Activated CD4-positive, alpha-beta T cell treated with anti-CD3 and anti-CD28 coated beads for 36 hours (primary cell): ENCODE measurements at regions not wholly inside any gene's neighbourhood (a gene's known extent, or its start where the extent isn't known, plus 50 kb on each side); places are given as distances from the start of the nearest gene placed in this dataset.
"Not testable (repeated sequence)": the region's sequence is repeated elsewhere in the genome, so short reads cannot be mapped to it uniquely, and the experiment has no call there.

ENCODE experiments used
- ATAC-seq: fragments of 200-7000 bp; cut with Tn5 transposase; one replicate; pipeline ENCODE4 v1.10.0; 2021; ENCODE audit warnings: mild to moderate bottlenecking, moderate library complexity
- CTCF ChIA-PET: fragments of 350-600 bp; sonication (Branson Sonifier 250); formaldehyde crosslinking; loops from one replicate; lab custom pipeline; 2021; ENCODE audit warnings: antibody characterized with exemption; lab: Charles Lee
- POLR2A ChIA-PET: fragments of 350-600 bp; sonication (Branson Sonifier 250); formaldehyde crosslinking; loops from one replicate; lab custom pipeline; 2021; ENCODE audit warnings: antibody characterized with exemption, inconsistent platforms; lab: Charles Lee
- DNase-seq: peaks from one replicate; pipeline ENCODE4 v3.0.0-alpha.2; 2020
- H3K27ac Mint-ChIP-seq: one replicate; pipeline ENCODE4 v1.8.0; 2021; ENCODE audit warnings: mixed read lengths
- H3K27me3 Mint-ChIP-seq: one replicate; pipeline ENCODE4 v1.8.0; 2021; ENCODE audit warnings: mixed read lengths
- H3K36me3 Mint-ChIP-seq: one replicate; pipeline ENCODE4 v1.8.0; 2021; ENCODE audit warnings: low read depth, mixed read lengths
- H3K4me1 Mint-ChIP-seq: one replicate; pipeline ENCODE4 v1.8.0; 2021; ENCODE audit warnings: mixed read lengths
- H3K4me3 Mint-ChIP-seq: one replicate; pipeline ENCODE4 v1.8.0; 2021; ENCODE audit warnings: mild to moderate bottlenecking, moderate library complexity, mixed read lengths
- H3K9me3 Mint-ChIP-seq: one replicate; pipeline ENCODE4 v1.8.0; 2021; ENCODE audit warnings: low read depth, mixed read lengths
- intact Hi-C, 2 experiments: fragments of 100-400 bp; cut with DNase I in 1 of 2; cut with micrococcal nuclease in 1 of 2; formaldehyde crosslinking; loops; one replicate each; pipeline versions ENCODE4 v1.14.2 to v1.15.1; 2022 to 2024; cut with DNase I, micrococcal nuclease

- Mint-ChIP-seq H3K27ac (no peak overlapping the region), H3K36me3 (no peaks in the 10 kb centered on the region), H3K9me3 (no peaks in the 10 kb centered on the region), H3K4me1 (no peaks in the 10 kb centered on the region), H3K27me3 (peaks cover 3% of the 10 kb centered on the region), H3K4me3 (no peak overlapping the region)
- ChIA-PET CTCF (no interaction called here), POLR2A (no interaction called here)
- DNase-seq: no peak
- intact Hi-C loops: no loop called here
- ATAC-seq: no peak
Observed at GRCh38 chr10:80784695-80785094, 247.0 kb downstream of the SH2D4B start.

- Mint-ChIP-seq H3K27ac (no peak overlapping the region), H3K27me3 (peaks cover 3% of the 10 kb centered on the region)
- POLR2A ChIA-PET: no interaction called here
Observed at GRCh38 chr10:80786322-80786721, 248.6 kb downstream of the SH2D4B start.

GRCh38 chr10:80787952-80788351 is 250.2 kb downstream of the SH2D4B start:
- ATAC-seq (no peak), DNase-seq (no peak)
- no peaks in the 10 kb centered on the region for H3K36me3 Mint-ChIP-seq
- H3K27ac Mint-ChIP-seq: no peak overlapping the region
- H3K9me3 Mint-ChIP-seq: no peaks in the 10 kb centered on the region
- peaks cover under 1% of the 10 kb centered on the region for H3K27me3 Mint-ChIP-seq
- no peak overlapping the region for H3K4me3 Mint-ChIP-seq
- intact Hi-C loops: no loop called here
- CTCF ChIA-PET: no interaction called here
- H3K4me1 Mint-ChIP-seq: no peaks in the 10 kb centered on the region
- POLR2A ChIA-PET: interaction anchor here (0.6 kb wide), 1 partner anchor 211 kb away, joined by 3 read pairs; no protein-coding TSS in a partner anchor

More at GRCh38 chr10:80786322-80786721, 248.6 kb downstream of the SH2D4B start:
- H3K4me1 Mint-ChIP-seq: no peaks in the 10 kb centered on the region
- H3K9me3 Mint-ChIP-seq: no peaks in the 10 kb centered on the region
- no peak overlapping the region for H3K4me3 Mint-ChIP-seq
- CTCF ChIA-PET: no interaction called here
- no peaks in the 10 kb centered on the region for H3K36me3 Mint-ChIP-seq
- ATAC-seq (no peak), DNase-seq (no peak)
- intact Hi-C loops: no loop called here

- Mint-ChIP-seq H3K9me3 (no peaks in the 10 kb centered on the region), H3K27ac (no peak overlapping the region), H3K27me3 (peaks cover 10% of the 10 kb centered on the region), H3K36me3 (no peaks in the 10 kb centered on the region), H3K4me1 (no peaks in the 10 kb centered on the region), H3K4me3 (no peak overlapping the region)
- DNase-seq: no peak
- intact Hi-C loops: no loop called here
- ChIA-PET CTCF (interaction anchor here (0.7 kb wide), 1 partner anchor 129 kb away, joined by 3 read pairs; no protein-coding TSS in a partner anchor), POLR2A (no interaction called here)
- ATAC-seq: no peak
Observed at GRCh38 chr10:80794994-80795393, 257.3 kb downstream of the SH2D4B start.

- H3K36me3 Mint-ChIP-seq: no peaks in the 10 kb centered on the region
- ATAC-seq (no peak), DNase-seq (no peak)
- ChIA-PET POLR2A (no interaction called here), CTCF (interaction anchor here (0.7 kb wide), 1 partner anchor 73 kb away, joined by 3 read pairs; no protein-coding TSS in a partner anchor)
- no peak overlapping the region for H3K27ac Mint-ChIP-seq
- no peak overlapping the region for H3K4me3 Mint-ChIP-seq
- H3K27me3 Mint-ChIP-seq: peaks cover 2% of the 10 kb centered on the region
- intact Hi-C loops: no loop called here
- H3K4me1 Mint-ChIP-seq: no peaks in the 10 kb centered on the region
- H3K9me3 Mint-ChIP-seq: peaks cover 11% of the 10 kb centered on the region
Observed at GRCh38 chr10:80805343-80806020, 267.8 kb downstream of the SH2D4B start.

- intact Hi-C loops: no loop called here
Observed at GRCh38 chr10:80814147-80814652, 276.5 kb downstream of the SH2D4B start.

GRCh38 chr10:80829151-80829550 is 291.4 kb downstream of the SH2D4B start:
- DNase-seq (no peak), ATAC-seq (no peak)
- Mint-ChIP-seq H3K27ac (no peak overlapping the region), H3K36me3 (no peaks in the 10 kb centered on the region), H3K9me3 (peaks cover 22% of the 10 kb centered on the region), H3K4me1 (no peaks in the 10 kb centered on the region), H3K27me3 (no peaks in the 10 kb centered on the region), H3K4me3 (no peak overlapping the region)
- ChIA-PET POLR2A (no interaction called here), CTCF (no interaction called here)
- intact Hi-C loops: no loop called here

More at GRCh38 chr10:80814147-80814652, 276.5 kb downstream of the SH2D4B start:
- no peak overlapping the region for H3K4me3 Mint-ChIP-seq
- DNase-seq (no peak), ATAC-seq (no peak)
- H3K9me3 Mint-ChIP-seq: peaks cover 3% of the 10 kb centered on the region
- no peaks in the 10 kb centered on the region for H3K4me1 Mint-ChIP-seq
- no peaks in the 10 kb centered on the region for H3K36me3 Mint-ChIP-seq
- CTCF ChIA-PET: no interaction called here
- no peak overlapping the region for H3K27ac Mint-ChIP-seq
- POLR2A ChIA-PET: no interaction called here
- no peaks in the 10 kb centered on the region for H3K27me3 Mint-ChIP-seq

GRCh38 chr10:80829562-80829961 is 291.9 kb downstream of the SH2D4B start:
- DNase-seq: no peak
- no peak for ATAC-seq
- no peaks in the 10 kb centered on the region for H3K36me3 Mint-ChIP-seq
- peaks cover 23% of the 10 kb centered on the region for H3K9me3 Mint-ChIP-seq
- CTCF ChIA-PET: no interaction called here
- intact Hi-C loops: no loop called here
- H3K27me3 Mint-ChIP-seq: no peaks in the 10 kb centered on the region
- POLR2A ChIA-PET: no interaction called here
- H3K27ac Mint-ChIP-seq: no peak overlapping the region
- no peak overlapping the region for H3K4me3 Mint-ChIP-seq
- no peaks in the 10 kb centered on the region for H3K4me1 Mint-ChIP-seq

GRCh38 chr10:80832693-80833092 is 295.0 kb downstream of the SH2D4B start:
- CTCF ChIA-PET, H3K27me3 Mint-ChIP-seq: not testable (repeated sequence)

GRCh38 chr10:80855348-80855971 is 317.8 kb downstream of the SH2D4B start:
- Mint-ChIP-seq H3K9me3 (no peaks in the 10 kb centered on the region), H3K4me3 (no peak overlapping the region), H3K36me3 (no peaks in the 10 kb centered on the region), H3K27ac (no peak overlapping the region), H3K4me1 (no peaks in the 10 kb centered on the region), H3K27me3 (peaks cover 10% of the 10 kb centered on the region)
- peak; percentile 13 for DNase-seq
- ChIA-PET POLR2A (interaction anchor here (0.6 kb wide), 1 partner anchor 155 kb away, joined by 3 read pairs; no protein-coding TSS in a partner anchor), CTCF (no interaction called here)
- ATAC-seq: no peak
- intact Hi-C loops: no loop called here

More at GRCh38 chr10:80832693-80833092, 295.0 kb downstream of the SH2D4B start:
- H3K36me3 Mint-ChIP-seq, intact Hi-C loops, H3K27ac Mint-ChIP-seq, POLR2A ChIA-PET, H3K4me3 Mint-ChIP-seq, DNase-seq, H3K4me1 Mint-ChIP-seq, ATAC-seq: not testable (repeated sequence)
- H3K9me3 Mint-ChIP-seq: peaks cover 26% of the 10 kb centered on the region

- ChIA-PET CTCF (interaction anchor here (1.2 kb wide), 1 partner anchor 12 kb away, joined by 3 read pairs; no protein-coding TSS in a partner anchor), POLR2A (no interaction called here)
- Mint-ChIP-seq H3K9me3 (no peaks in the 10 kb centered on the region), H3K27ac (no peak overlapping the region), H3K36me3 (no peaks in the 10 kb centered on the region), H3K27me3 (peaks cover 10% of the 10 kb centered on the region), H3K4me3 (no peak overlapping the region), H3K4me1 (no peaks in the 10 kb centered on the region)
- ATAC-seq: no peak
- intact Hi-C loops: no loop called here
- DNase-seq: no peak
Observed at GRCh38 chr10:80856186-80856585, 318.5 kb downstream of the SH2D4B start.

- intact Hi-C loops, DNase-seq, ATAC-seq, H3K27me3 Mint-ChIP-seq, H3K9me3 Mint-ChIP-seq, H3K27ac Mint-ChIP-seq, H3K36me3 Mint-ChIP-seq, H3K4me1 Mint-ChIP-seq, POLR2A ChIA-PET, H3K4me3 Mint-ChIP-seq: not testable (repeated sequence)
- CTCF ChIA-PET: interaction anchor here (0.9 kb wide), 1 partner anchor 65 kb away, joined by 3 read pairs; no protein-coding TSS in a partner anchor
Observed at GRCh38 chr10:80859279-80859678, 321.6 kb downstream of the SH2D4B start.
